Rectal smooth muscle tissue (tissue), 1 donor: ENCODE measurements at regions not wholly inside any gene's neighbourhood (a gene's known extent, or its start where the extent isn't known, plus 50 kb on each side); places are given as distances from the start of the nearest gene placed in this dataset.
"Not testable (repeated sequence)": the region's sequence is repeated elsewhere in the genome, so short reads cannot be mapped to it uniquely, and the experiment has no call there.

Experiments used
- H3K27ac ChIP-seq: one replicate; pipeline ENCODE4 v1.7.0; 2013; ENCODE audit warnings: low read depth, low read length, inconsistent platforms
- H3K27me3 ChIP-seq: one replicate; pipeline ENCODE4 v1.7.0; 2013; ENCODE audit warnings: low read length; ENCODE audit not compliant: control insufficient read depth, insufficient read depth
- H3K36me3 ChIP-seq: one replicate; pipeline ENCODE4 v1.7.0; 2013; ENCODE audit warnings: low read length; ENCODE audit not compliant: control insufficient read depth, insufficient read depth
- H3K4me1 ChIP-seq: one replicate; pipeline ENCODE4 v1.7.0; 2013; ENCODE audit warnings: low read length; ENCODE audit not compliant: control insufficient read depth, insufficient read depth
- H3K4me3 ChIP-seq: one replicate; pipeline ENCODE4 v1.7.0; 2013; ENCODE audit warnings: low read length
- H3K9ac ChIP-seq: one replicate; pipeline ENCODE4 v1.7.0; 2013; ENCODE audit warnings: low read length

- not testable (repeated sequence) for H3K4me1 ChIP-seq, H3K36me3 ChIP-seq, H3K27ac ChIP-seq, H3K27me3 ChIP-seq, H3K9ac ChIP-seq, H3K4me3 ChIP-seq
Observed at GRCh38 chr2:426696-427095, 138.8 kb upstream of the ALKAL2 start.

DNA sequence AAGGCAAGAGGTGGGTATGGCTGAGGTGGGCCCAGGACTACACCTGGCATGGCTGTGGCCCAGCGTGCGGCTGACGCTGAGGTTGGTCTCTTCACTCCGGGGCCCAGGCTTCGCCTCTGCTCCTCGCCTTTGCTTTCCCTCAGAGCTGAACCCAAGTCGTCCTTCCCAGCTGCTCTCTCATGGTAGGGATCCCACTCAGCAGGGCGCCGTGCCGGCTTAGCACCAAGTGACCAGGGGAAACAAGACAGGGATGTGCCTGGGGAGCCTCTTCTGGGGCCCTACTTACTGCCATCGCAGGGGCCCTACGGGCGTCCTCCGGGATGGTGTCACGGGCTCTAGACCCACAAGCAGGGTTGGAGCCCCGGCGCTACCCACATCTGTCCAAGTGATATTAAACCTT, 138.1 kb upstream of the ALKAL2 start:
- H3K27ac ChIP-seq = no peak overlapping the region
- H3K36me3 ChIP-seq = no peaks in the 10 kb centered on the region
- H3K4me1 ChIP-seq = no peaks in the 10 kb centered on the region
- no peaks in the 10 kb centered on the region for H3K27me3 ChIP-seq
- no peak overlapping the region for H3K4me3 ChIP-seq
- no peak overlapping the region for H3K9ac ChIP-seq

- H3K27ac ChIP-seq = no peak overlapping the region
- no peaks in the 10 kb centered on the region for H3K36me3 ChIP-seq
- no peaks in the 10 kb centered on the region for H3K27me3 ChIP-seq
- H3K4me3 ChIP-seq = no peak overlapping the region
- no peaks in the 10 kb centered on the region for H3K4me1 ChIP-seq
- no peak overlapping the region for H3K9ac ChIP-seq
Observed at GRCh38 chr2:425243-425642, 137.4 kb upstream of the ALKAL2 start.

DNA sequence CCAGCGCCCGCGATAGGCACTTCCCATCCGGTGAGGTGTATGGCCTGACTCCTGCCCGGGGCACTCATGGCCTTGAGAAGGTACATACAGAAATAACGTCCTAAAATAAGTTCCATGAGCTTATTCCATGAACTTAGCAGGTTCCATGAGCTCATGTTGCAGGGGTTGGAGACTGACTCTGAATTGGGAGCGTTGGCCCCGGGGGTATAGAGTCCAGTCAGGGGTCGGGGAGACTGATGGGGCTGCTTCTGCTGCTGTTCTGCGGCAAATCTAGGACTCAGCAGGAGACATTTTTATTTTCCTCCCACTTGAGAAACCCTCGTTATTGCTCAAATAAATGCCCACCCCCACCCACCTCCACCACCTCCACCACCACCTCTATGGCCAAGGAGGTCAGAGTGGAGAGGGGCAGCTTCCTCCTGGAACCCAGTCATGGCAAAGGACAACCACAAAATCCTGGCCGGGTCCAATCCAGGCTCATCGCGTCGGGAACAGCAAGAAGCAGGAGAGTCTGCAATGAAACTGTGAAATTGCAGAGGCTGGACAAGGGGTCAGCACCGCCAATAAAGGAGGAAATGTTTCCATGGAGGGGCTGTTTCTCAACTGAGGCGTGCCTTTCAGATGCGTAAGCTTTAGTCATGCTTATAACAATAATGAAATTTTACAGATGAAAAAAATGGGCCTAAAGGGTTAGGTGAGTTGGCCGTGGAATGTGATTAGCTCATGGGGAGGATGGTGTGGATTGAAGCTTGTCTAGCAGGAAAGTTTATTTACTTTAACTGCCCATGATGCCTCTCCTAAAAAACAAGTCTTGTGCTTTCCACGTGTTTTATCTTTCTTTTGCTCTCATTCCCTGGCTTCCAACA, 136.6 kb upstream of the ALKAL2 start:
- Histone ChIP-seq H3K9ac (no peak overlapping the region), H3K4me1 (no peaks in the 10 kb centered on the region), H3K36me3 (no peaks in the 10 kb centered on the region), H3K27me3 (no peaks in the 10 kb centered on the region), H3K4me3 (no peak overlapping the region), H3K27ac (no peak overlapping the region)

- Histone ChIP-seq H3K27me3 (no peaks in the 10 kb centered on the region), H3K27ac (no peak overlapping the region), H3K4me3 (no peak overlapping the region), H3K9ac (no peak overlapping the region), H3K4me1 (no peaks in the 10 kb centered on the region), H3K36me3 (no peaks in the 10 kb centered on the region)
Observed at GRCh38 chr2:423479-423878, 135.6 kb upstream of the ALKAL2 start.

GRCh38 chr2:422676-423435, 135.0 kb upstream of the ALKAL2 start:
- Histone ChIP-seq H3K27ac (no peak overlapping the region), H3K4me3 (no peak overlapping the region)

DNA sequence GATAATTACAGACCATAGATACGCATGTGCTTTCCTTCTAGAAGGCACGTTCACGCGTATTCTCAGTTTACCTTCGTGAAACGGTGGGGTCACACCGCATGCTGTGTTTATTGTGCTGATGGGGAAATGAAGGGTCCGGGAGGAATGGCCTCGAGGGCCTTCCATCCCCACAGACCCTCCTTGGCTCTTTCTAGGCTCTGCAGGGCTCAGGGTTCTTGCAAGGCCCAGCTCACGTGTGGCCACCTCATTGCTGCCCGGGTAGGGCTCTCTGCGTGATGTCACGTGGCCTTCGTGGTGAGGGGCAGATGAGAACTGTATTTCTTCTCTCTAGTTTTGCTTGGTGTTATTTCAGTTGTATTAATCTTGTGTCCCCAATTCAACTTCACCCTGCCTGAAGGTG, 133.5 kb upstream of the ALKAL2 start:
- Histone ChIP-seq H3K4me3 (no peak overlapping the region), H3K9ac (no peak overlapping the region), H3K27ac (no peak overlapping the region), H3K4me1 (no peaks in the 10 kb centered on the region), H3K27me3 (no peaks in the 10 kb centered on the region), H3K36me3 (no peaks in the 10 kb centered on the region)

More at GRCh38 chr2:422676-423435, 135.0 kb upstream of the ALKAL2 start:
- no peaks in the 10 kb centered on the region for H3K4me1 ChIP-seq
- H3K9ac ChIP-seq = no peak overlapping the region
- no peaks in the 10 kb centered on the region for H3K36me3 ChIP-seq
- H3K27me3 ChIP-seq = no peaks in the 10 kb centered on the region

- H3K4me1 ChIP-seq = no peaks in the 10 kb centered on the region
- no peak overlapping the region for H3K9ac ChIP-seq
- H3K4me3 ChIP-seq = no peak overlapping the region
- H3K36me3 ChIP-seq = no peaks in the 10 kb centered on the region
- H3K27me3 ChIP-seq = no peaks in the 10 kb centered on the region
- no peak overlapping the region for H3K27ac ChIP-seq
Observed at GRCh38 chr2:419687-420317, 131.9 kb upstream of the ALKAL2 start.

DNA sequence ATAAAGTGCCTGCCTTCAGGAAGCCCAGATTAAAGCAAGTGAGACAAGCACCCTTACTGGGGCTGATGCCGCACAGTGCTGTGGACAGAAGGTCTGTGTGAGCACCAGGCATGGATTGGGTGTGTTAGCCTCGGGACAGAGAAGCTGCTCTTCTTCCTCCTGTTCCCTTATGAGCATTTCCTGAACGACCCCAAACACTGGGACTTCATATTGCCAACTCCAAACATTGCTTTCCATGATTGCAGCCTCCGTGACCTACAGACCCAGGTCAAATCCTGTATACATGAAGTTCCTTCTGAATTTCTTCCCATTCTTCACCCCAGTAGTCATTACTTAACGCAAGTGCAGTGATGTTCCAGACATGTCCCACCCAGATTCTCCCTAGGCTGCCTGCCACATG, 129.8 kb upstream of the ALKAL2 start:
- no peaks in the 10 kb centered on the region for H3K4me1 ChIP-seq
- no peaks in the 10 kb centered on the region for H3K27me3 ChIP-seq
- H3K36me3 ChIP-seq = no peaks in the 10 kb centered on the region
- H3K4me3 ChIP-seq = no peak overlapping the region
- H3K27ac ChIP-seq = no peak overlapping the region
- no peak overlapping the region for H3K9ac ChIP-seq

DNA sequence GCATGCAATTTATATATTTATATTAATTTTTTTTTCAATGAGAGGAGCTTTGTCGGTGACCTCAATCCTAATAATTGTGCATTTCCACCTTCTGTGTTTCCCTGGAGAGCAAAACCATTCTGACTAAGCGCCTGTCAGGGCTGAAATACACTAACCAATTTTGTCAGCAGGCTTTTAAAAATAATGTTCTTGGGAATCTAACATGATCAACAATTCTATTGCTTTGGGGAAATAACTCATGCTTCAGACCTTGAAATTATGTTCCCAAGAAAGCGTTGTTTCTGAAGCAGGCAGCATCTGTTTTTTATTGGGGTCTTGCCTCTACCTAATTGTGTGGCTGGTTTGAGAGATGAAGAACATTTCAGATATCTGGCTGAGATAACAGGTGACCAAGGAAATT, 129.1 kb upstream of the ALKAL2 start:
- H3K27ac ChIP-seq = no peak overlapping the region
- H3K4me3 ChIP-seq = no peak overlapping the region
- no peak overlapping the region for H3K9ac ChIP-seq
- no peaks in the 10 kb centered on the region for H3K4me1 ChIP-seq
- no peaks in the 10 kb centered on the region for H3K36me3 ChIP-seq
- H3K27me3 ChIP-seq = no peaks in the 10 kb centered on the region

GRCh38 chr2:415986-416610, 128.2 kb upstream of the ALKAL2 start:
- Histone ChIP-seq H3K4me1 (no peaks in the 10 kb centered on the region), H3K27ac (no peak overlapping the region), H3K4me3 (no peak overlapping the region)

DNA sequence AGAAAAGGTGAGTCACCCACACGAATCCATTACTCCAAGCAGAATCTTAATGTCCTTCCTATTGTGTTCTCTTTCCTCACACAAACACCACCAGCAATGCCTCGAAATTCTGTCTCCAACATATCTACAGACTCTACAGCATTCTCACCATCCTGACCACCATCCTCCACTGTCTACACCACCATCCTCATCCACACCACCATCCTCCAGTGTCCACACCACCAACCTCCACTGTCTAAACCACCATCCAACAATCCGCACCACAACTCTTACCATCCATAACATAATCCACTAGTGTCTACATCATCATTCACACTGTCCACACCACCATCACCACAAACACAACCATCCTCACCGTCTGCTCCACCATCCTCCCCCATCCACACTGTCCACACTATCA, 121.6 kb upstream of the ALKAL2 start:
- Histone ChIP-seq H3K9ac (no peak overlapping the region), H3K4me1 (no peaks in the 10 kb centered on the region), H3K4me3 (no peak overlapping the region), H3K27ac (no peak overlapping the region), H3K27me3 (no peaks in the 10 kb centered on the region), H3K36me3 (no peaks in the 10 kb centered on the region)

More at GRCh38 chr2:415986-416610, 128.2 kb upstream of the ALKAL2 start:
- no peaks in the 10 kb centered on the region for H3K36me3 ChIP-seq
- H3K9ac ChIP-seq = no peak overlapping the region
- no peaks in the 10 kb centered on the region for H3K27me3 ChIP-seq
